Cardiac fibroblast (primary cell): ENCODE measurements at regions not wholly inside any gene's neighbourhood (a gene's known extent, or its start where the extent isn't known, plus 50 kb on each side); places are given as distances from the start of the nearest gene placed in this dataset.
A peak's percentile ranks its signal among the peaks of the same experiment; 100 is the strongest.

Experiments
- DNase-seq, 2 donors: peaks; one replicate each; pipeline versions ENCODE4 v3.0.0 to v3.0.0-alpha.2; 2010; ENCODE audit warnings: low read depth in 2 of 2
- H3K4me3 ChIP-seq, 2 donors: replicated peaks in 1 of 2; 1 replicate in 1 of 2; 2 replicates in 1 of 2; pipeline ENCODE4 v1.5.1; 2011; ENCODE audit warnings: low read depth in 2 of 2, low read length in 2 of 2, mild to moderate bottlenecking in 2 of 2, moderate library complexity in 1 of 2
- CTCF ChIP-seq: IDR thresholded peaks from one replicate; pipeline ENCODE4 v1.5.1; 2011; ENCODE audit warnings: low read depth, mild to moderate bottlenecking, low read length, inconsistent platforms

- no peak for DNase-seq
- H3K4me3 ChIP-seq, result no peak overlapping the region
- no peak for TF ChIP-seq CTCF
These were observed 87.0 kb upstream of the RSPO3 start for GRCh38 chr6:127031511-127031910.

GRCh38 chr6:127032971-127033370 lies 85.5 kb upstream of the RSPO3 start:
- no peak for TF ChIP-seq CTCF
- DNase-seq, result no peak
- no peak overlapping the region for H3K4me3 ChIP-seq

- H3K4me3 ChIP-seq, result no peak overlapping the region
- peak; percentile 22 to 70 for DNase-seq
- TF ChIP-seq CTCF, result no peak
These were observed 66.8 kb upstream of the RSPO3 start for GRCh38 chr6:127051571-127052260.

GRCh38 chr6:127053032-127053874 lies 65.2 kb upstream of the RSPO3 start:
- peak; percentile 10 to 54 for DNase-seq
- no peak overlapping the region for H3K4me3 ChIP-seq
- TF ChIP-seq CTCF, result no peak

- no peak for DNase-seq
- no peak for TF ChIP-seq CTCF
- H3K4me3 ChIP-seq, result no peak overlapping the region
These were observed 64.6 kb upstream of the RSPO3 start for GRCh38 chr6:127053875-127054235.

GRCh38 chr6:127058027-127058426 lies 60.4 kb upstream of the RSPO3 start:
- H3K4me3 ChIP-seq, result no peak overlapping the region
- peak; percentile 15 to 65 for DNase-seq
- no peak for TF ChIP-seq CTCF
